Midbrain (tissue), 1 donor: ENCODE measurements at regions not wholly inside any gene's neighbourhood (a gene's known extent, or its start where the extent isn't known, plus 50 kb on each side); places are given as distances from the start of the nearest gene placed in this dataset.
A peak's percentile ranks its signal among the peaks of the same experiment; 100 is the strongest.

Source experiments
- DNase-seq: peaks from one replicate; lab custom pipeline; 2025; lab: John Stamatoyannopoulos, UW

DNA sequence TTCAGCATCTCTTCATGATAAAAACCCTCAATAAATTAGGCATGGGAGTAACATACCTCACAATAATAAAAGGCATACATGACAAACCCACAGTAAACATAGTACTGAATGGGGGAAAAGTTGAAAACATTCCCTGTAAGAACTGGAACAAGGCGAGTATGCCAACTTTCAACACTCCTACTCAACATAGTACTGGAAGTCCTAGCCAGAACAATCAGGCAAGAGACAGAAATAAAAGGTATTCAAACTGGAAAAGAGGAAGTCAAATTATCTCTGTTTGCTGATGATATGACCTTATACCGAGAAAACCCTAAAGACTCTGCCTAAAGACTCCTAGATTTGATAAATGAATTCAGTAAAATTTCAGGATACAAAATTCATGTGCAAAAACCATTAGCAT is 167.6 kb downstream of the TMEM38B start:
- no peak for DNase-seq

DNA sequence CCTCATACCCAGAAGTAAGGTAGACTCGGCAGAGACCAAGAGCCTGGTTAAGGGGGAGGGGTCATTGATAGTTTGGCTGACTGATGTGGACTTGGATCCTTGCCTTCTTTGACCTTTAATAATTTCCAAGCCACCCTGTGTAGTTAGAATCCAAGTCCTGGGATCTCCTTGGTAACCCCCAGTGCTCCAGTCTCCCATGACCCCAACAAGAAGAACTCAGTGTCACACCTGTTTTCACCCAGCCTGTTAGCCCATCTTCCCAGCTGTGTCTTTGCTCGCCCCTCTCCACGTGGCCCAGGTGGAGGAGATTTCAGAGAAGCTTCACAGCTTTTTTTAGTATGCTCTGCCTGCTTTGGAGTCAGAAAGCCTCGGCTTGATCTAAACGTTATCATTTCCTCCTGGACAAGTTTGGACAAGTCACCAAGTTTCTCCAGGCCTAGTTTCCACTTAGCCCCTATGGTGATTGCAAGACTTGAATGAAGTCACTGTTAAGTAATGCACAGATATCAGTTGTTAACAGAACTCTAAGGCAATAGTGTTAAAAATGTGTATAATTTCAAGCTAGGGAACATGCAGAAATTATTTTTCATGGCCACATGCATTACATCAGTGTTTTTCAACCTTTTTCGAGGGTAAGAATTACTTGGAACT is 170.0 kb downstream of the TMEM38B start:
- DNase-seq = no peak

DNA sequence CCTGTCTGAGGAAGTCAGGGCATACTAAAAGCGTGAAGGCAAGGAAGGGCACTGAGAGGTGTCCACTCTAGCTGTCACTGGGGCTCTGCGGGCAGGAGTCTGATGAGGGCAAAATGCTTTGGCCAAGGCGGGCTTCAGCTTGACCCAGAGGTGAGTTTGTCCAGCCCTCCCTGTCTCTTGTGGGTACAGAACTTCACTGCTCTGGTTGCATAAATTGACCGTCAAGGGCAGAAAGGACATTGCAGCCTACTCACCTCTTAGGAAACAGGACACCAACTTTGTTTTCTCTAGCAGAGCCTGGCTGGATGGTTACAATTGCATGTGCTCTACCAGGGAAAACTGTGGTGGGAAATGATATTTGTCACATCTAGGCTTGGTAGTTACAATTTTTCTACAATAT is 170.9 kb downstream of the TMEM38B start:
- DNase-seq = no peak

DNA sequence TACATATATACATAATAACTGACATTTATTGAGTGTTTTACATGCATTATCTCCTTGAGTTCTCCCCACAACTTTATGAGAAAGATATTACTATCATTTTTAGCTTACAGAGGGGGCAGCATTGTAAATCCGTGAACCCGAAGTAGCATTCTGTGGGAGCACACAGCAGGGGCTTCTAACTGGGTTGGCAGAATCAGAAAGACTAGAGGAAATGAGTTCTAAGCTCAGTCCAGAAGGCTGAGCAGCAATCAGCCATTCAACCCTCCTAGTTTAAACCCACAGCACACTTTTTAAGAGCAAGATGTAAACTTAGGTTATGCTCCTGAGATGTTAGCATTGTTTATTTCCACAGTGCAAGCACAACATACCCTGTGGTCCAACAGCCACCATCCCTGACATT is 177.2 kb downstream of the TMEM38B start:
- no peak for DNase-seq

DNA sequence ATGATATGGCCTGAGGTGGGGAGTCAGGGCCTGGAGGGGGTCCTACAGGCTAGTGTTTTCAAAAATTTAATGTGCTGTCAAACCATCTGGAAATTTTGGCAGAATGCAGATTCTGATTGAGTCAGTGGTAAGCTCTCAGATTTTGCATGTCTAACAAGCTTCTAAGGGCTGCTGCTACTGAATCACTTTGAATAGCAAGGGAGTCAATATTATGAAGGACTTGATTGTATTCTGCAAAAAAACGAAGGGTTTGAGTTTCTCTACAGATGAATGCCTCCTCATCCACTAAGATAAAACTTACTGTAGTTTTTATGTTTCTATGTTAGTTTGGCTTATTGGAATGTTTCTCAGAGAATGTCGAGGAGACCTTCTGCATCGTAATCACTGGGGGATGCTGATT is 179.5 kb downstream of the TMEM38B start:
- no peak for DNase-seq

DNA sequence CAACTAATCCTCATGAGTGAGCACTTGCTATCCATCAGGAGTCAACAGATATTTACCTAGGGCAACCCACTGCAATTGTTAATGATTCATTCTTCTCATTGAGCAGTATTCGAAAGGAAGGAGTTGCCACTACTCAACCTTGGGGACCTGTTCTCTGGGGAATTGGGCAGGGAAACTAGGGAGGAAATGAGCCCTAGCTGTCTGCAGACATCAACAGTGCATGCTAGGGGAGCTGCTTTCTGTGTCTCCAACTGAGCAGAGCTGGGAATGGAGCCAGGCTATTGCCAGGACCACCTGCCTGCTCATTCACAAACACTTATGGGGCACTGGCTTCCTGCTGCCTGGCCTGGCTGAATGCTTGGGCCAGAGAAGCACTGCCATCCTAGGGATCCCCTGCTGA is 183.4 kb downstream of the TMEM38B start:
- no peak for DNase-seq

DNA sequence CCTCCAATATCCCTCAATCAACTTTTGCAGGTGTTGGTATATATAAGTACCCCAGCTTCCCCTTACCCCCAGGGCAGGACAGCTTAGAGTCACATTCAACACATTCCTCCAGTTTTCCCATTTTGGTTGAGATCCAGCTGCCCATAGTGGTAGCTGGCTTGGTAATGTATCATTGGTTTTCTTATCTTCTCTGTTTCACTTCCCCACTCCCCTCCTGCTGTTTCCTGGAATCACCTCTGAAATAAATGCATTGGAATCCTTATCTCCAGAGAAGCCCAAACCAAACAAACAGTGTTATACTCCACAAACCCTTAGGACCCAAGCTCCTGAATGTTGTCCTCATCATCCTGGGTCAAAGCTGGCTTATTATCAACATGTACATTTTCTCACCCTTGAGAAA is 184.8 kb downstream of the TMEM38B start:
- DNase-seq = no peak

DNA sequence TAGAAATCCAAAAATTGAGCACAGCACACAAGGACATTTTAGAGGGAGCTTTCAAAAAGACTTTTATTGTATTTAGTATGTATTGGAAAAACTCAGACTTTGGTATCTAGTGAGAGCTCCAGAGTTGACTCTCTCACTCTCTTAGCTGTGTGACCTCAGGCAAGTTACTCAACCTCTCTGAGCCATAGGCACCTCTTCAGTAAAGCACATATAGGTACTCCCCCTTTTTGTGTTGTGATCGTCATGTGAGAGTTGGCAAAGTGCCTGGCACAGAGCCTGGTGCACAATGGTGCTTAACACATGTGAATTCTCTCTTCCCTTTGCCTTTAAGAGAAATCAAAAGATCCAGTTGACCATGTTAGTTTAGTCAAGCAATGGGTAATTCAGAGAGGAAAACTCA is 186.2 kb downstream of the TMEM38B start:
- DNase-seq = no peak

DNA sequence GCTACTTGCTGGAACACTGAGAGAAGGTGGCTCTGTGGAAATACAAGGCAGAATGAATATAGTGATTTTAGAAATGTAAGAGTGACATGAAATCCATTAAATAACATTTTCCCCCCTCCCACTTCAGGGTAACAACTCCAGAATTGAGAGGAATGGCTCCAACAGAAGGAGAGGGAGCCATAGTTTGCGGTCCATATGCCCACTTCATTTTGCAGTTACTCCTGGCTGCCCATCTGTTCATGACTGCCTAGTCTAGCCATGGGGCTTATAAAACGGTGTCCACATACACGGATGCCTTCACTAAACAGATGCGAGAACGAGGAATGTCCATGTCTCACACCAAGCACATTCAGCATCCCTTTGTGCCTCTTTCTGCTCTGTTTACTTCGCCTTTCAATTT is 186.7 kb downstream of the TMEM38B start:
- DNase-seq = no peak

DNA sequence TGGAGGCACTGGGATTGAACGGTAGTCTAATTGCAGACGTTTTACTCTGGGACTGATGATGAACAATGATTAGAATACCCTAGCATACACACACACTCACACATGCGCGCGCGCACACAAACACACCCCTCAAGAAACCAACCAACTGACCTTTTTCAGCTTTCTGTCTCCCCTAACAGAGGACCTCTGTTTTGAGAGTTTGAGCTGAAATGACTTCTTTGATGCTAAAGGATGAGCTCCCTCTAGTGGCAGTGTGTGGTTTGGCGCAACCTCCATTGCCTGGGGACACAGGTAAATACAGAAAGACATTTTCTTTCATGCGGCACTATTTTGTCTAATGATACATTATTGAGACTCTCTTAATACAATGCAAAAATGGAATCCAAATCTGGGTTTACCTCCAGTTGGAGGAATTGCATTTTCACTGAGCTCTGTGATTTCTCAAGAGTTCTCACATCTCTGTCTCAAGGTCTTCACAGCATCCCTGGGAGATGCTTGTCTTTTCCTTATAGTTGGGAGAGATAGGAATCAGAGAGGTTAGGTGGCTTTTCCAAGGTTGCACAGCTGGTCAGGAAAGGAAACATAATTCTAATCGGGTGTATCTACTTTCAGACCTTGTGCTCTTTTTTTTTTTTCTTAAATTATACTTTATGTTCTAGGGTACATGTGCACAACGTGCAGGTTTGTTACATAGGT is 187.5 kb downstream of the TMEM38B start:
- DNase-seq = peak; percentile 82

DNA sequence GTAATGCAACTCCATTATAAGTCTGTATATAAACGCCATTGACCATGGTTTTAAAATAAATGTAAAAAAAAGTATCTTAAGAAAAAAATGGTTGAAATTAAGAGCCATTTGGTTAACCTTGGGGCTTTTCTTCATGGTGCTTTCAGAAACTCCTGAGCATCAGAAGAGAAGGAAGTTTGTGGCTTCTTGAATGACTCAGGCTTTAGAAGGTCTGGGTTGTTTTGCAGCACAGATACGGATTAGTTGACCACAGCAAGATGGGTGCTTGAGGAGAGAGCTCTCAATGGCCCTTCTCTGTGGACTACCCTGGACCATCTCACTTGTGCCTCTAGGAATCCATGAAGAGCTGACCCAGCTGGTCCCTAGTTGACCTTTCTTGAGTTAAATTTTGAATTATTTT is 189.5 kb downstream of the TMEM38B start:
- no peak for DNase-seq

DNA sequence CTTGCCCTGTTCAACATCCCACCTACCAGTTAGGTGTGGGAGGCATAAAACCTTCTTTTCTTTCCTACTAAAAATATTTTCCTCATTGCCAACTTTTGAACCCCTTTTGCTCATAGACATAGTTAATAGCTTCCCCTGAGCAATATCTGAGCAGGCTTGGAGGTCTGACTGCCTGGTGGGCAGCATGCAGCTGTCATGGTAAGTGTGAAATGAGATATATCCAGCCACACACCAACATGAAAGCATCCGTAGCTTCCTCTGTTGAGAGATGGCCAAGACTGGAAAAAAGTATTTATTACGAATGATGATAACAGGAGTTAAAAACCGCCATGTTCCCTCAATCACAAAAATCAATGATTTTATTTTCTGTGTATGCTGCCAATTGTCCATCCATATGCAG is 190.1 kb downstream of the TMEM38B start:
- no peak for DNase-seq

DNA sequence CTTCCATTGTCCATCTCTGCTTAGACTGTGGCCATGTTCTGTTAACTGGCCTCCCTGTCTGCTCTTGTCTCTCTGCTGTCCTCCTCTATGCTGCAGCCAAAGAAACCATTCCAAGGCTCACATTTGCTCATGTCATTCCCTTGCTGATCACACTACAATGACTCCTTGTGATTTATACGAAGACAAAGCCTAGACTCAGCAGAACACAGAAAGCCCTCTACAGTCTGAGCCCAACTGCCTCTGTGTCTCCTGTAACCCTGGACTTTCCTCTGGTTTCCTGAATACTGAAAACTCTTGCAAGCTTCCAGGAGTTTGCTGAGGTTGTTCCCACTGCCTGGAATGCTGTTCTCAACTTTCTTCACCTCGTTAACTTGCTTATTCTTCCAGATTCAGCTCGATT is 191.8 kb downstream of the TMEM38B start:
- peak; percentile 54 for DNase-seq

DNA sequence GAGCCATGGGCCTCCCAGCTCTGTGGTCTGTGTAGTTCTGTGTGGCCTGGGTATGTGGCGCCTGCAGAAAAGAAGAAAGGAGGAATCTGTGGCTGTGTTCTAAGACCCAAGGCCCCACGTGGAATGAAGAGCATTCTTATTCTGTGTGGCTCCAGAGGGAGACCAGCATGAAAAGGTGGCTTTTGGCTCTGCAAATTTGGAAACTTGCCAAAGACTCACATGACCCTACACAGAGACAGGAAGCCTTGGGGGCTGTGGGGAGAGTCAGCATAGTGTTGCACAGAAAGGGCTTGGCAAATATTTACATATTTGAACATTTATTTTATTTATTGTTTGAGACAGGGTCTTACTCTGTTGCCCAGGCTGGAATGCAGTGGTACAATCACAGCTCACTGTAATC is 193.3 kb downstream of the TMEM38B start:
- DNase-seq = no peak

DNA sequence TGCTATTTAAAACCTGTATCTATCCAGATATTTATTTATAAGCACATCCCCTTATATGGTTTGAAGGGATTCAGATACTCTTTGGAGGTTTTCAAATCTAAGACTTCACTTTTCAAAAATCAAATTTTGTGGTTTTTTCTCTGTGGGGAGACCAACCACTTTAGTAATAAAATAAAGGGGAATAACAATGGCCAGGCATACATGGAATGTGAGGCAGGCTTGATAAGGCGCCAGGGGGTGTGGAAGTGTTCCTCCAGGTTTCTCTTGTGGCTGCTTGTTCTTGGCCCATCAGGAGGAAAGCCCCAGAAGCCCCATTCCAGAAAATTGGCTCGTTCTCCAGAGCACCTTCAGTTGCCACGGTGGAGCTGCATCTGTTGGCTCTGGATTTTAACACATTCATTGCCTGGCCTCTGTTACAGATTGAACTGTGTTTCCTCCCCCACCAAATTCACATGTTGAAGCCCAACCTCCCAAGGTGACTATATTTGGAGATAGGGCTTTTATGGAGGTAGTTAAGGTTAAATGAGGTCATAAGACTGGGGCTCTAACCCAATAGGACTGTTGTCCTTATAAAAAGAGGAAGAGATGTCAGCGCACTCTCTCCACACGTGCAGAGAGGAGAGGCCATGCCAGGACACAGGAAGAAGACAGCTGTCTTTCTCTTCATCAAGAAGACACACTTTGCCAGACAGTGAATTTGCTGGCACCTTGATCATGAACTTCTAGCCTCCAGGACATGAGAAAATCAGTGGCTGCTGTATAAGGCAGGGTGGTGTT is 195.9 kb downstream of the TMEM38B start:
- no peak for DNase-seq

DNA sequence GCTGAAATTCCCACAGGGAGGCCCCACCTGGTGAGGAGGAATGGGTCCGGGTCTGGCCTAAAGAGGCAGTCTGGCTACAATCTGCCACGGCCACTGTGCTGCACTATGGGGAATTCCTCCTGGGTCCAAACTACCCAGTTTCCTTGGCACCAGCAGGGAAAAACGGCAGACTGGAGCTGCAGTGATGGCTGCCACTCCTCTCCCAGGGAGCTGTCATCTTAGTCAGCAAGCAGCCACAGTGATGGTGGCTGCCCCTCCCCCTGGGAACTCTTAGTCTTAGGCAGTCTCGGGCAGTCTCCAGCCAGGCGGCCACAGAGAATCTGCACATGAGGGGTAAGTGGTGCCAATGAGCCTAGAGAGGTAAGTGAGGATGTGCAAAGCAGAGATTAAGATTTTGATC is 205.8 kb downstream of the TMEM38B start:
- no peak for DNase-seq

DNA sequence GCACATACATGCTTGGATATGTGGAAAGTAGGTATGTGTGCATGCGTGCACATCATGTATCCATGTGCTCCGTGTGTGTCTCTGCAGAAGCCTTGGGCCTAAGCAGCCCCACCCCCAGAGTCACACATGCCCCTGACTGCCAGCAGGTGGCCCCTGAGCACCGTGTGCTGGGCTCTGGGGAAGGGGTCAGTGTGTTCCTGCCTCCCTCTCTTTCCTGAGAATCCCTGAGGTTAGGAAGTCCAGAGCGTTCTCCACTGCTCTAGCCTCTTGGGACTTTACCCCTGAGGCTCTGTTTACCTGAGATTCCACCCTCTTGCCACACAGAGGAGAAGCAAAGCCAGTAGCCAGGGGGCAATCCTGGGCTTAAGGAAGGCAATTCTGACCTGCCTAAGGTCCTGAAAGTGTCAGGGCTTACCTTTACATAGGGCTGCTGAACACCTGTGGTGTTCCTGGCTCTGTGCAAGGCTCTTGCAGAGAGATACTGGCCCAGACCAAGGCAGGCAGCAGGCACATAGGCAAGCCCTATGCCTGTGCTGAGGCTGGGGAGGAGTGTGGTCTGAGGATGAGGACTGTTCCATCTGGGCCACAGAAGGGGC is 207.3 kb downstream of the TMEM38B start:
- peak; percentile 49 for DNase-seq

DNA sequence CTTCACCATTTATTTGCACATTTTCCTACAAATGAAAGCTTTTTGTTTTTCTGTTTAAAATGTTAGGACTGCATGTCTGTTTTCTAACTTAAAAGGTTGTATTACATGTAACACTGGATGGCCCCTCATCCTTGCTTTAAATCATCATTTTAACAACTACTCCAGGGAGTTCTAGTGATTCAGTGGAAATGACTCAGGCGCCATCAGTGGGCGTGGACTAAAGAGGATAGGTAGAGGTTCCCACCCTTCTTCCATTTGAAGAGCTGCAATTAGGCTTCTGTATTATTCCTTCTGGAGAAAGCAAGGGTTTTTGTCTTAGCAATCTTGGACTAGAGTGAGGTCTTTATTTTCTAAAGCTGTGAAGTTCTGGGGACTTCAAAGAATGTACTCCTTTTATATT is 213.7 kb downstream of the TMEM38B start:
- no peak for DNase-seq

DNA sequence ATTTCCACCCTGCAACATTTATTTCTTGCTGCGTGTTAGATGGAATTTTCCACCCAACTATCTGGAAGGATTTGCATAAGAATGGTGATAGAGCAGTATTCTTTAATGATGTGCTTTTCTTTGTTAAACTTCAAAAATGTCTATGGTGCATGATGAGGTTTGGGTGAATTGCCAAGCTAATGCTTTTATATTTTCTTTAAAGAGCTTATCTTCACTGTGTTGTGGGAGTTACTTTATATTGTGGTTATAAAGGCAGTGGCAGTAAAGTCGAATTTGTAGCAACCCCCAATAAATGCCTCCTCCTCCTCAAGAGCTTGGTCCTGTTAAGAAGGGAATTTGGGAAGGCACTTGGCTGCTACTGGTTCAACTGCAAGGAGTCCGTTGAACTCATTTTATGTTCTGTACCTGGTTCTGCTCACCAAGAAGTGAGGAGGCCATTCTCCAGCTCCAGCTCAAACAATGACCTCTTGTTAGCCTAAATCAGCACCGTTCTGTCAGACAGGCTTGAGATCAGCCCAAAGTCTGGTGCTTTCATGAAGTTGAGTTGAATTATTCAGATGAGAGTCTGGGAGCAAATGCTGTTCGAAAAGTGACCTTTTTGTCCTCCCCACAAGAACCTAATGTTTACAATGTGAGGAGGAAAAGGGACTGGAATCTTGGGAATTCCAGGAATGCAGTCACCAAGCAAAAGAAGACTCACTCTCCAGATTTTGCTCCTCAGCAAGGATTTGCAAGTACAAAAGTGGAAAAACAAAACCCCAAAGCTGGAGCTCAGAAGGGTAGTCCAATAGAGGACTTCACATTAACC is 217.0 kb downstream of the TMEM38B start:
- DNase-seq = peak; percentile 5

DNA sequence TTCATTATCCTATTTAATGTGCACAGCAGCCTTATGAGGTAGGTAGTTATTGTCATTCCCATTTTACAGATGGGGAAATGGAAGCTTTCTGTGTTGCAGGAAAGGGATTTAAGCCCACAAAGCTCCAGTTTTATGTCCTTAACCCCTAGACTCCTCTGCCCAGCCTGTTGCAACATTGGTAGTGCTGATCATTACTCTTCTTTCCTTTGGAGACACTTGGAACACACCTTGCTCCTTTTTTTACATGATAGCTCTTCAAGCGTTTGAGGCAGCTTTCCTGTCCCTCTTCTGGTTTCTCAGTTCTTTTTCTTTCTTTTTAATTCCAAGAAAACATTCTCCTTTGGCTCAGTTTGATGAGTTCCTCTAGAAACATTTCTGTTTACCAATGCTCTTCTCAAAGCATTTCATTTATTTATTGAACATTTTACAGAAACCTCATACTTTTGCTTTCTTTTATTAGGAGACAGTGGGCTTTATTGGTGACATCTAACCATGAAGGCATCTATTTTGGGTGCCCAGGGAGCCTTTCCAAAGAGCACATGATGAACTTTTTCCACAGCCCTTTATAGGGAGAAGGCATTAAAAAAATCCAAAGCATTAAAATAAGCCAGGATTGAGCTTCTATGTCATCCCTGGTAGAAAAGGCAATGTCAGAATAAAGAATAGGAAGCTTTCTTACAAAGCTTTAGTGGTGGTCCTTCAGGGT is 218.0 kb downstream of the TMEM38B start:
- no peak for DNase-seq

DNA sequence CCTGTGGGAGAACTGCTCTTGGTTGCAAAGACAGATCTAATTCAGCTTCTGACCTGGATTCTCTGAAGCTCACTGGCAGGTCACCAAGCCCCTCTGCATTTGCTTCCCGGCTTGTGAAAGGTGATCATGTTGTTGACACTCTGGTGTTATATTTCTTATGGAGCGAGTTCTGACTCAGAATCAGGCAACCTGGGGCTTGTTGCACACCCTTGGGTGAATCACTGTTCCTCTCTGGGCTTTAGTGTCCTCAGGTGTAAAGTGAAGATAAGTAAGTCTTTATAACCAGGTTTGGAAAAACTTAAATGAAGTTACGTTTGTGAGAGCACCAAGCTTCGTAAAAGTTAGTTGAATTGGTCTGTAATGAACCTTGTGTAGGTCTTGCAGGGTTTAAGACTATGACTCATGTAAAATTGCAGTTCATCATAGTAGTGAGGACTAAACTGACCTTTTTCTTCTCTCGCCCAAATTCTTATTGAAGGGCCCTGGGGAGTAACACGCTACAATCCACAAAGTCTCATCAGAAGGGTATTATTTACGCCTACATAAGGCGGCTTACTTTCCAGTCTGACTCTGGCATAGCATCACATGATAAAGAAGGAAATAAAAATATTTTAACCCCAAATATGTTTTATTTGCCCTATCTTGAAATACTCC is 218.6 kb downstream of the TMEM38B start:
- no peak for DNase-seq
